GM18498 (cell line): ENCODE measurements at regions not wholly inside any gene's neighbourhood (a gene's known extent, or its start where the extent isn't known, plus 50 kb on each side); places are given as distances from the start of the nearest gene placed in this dataset.
"Not testable (repeated sequence)": the region's sequence is repeated elsewhere in the genome, so short reads cannot be mapped to it uniquely, and the experiment has no call there.

Experiments used
- ATAC-seq: cut with Tn5 transposase; IDR thresholded peaks from one replicate; pipeline ENCODE4 v1.9.1; 2021; ENCODE audit warnings: mild to moderate bottlenecking, moderate library complexity; ENCODE audit not compliant: unreplicated experiment

DNA sequence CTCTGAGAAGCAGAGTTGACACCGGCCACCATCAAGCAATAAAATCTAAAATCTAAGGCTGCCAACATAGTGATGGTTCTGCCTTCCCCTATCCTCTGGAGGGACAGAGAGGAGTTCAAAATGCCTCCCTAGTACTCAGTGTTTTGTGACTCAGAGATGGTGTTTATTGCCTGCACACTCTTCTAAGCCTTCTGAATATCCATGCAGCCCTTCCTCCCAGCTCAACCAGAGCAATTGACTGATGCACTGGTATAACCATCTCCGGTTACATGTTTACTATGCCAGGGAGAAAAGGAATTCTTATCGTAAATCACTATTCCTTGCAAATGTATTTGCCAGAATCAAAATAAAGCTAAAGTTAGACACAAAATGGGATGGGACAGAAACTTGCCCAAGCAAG is 132.9 kb upstream of the RAB4A start:
- ATAC-seq: no peak

DNA sequence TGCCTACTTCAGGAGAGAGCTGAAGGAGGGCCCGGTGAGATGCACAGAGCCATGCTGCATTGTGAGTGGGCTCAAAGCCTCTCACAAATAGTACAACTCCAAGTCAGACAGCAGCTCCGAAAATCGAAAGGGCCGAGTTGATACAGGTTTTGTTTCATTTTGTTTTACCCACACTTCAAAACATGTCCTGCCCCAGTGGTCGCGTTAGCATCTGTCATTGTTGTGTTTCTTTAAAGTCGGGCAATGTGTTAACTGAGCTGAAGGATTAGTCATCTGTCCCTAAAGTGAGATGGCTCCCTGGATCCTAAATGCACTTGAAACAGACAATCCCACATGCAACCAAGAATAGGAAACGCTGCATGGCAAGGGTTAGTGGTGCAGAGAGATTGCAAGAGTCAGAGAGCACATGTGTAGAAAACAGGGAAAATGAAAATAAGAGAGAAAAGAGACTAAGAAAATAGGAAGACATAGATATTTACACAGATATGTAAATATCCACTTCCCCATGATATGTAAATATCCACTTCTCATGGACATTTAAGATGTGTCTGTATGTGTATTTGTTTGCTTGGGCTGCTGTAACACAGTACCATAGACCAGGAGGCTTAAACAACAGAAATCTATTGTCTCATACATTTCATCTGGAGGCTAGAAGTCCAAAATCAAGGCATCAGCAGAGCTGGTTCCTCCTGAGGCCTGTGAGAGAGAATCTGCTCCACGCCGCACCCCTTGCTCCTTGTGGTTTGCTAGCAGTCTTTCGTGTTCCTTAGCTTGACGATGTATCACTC is 131.4 kb upstream of the RAB4A start:
- ATAC-seq: peak; percentile 59

DNA sequence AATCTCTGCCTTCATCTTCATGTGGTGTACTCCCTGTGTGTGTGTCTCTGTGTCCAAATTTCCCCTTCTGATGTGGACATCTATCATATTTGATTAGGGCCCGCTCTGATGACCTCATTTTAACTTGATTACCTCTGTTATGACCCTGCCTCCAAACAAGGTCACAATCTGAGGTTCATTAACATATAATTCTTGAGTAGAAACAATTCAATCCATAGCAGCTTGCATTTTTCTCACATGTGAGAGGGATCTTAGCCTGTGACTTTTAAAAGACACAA is 130.9 kb upstream of the RAB4A start:
- no peak for ATAC-seq

DNA sequence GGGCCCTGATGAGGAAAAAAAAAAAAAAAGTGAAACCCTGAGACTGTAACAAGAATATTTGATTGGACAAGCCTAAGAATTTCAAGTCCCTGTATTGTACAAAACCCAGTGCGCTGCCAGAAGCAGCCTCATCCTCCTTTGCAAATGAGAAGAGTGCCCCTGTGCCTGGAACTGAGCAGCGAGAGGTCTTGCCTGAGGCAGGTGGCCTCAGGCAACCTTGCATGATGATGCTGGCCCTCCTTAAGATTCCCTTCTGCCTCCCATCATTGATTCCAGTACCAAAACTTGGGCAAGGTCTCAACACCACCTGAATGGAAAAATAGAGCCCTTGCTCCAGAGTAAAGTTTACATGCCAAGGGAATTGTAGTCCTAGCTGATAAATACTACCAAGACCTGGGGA is 129.6 kb upstream of the RAB4A start:
- ATAC-seq: no peak

DNA sequence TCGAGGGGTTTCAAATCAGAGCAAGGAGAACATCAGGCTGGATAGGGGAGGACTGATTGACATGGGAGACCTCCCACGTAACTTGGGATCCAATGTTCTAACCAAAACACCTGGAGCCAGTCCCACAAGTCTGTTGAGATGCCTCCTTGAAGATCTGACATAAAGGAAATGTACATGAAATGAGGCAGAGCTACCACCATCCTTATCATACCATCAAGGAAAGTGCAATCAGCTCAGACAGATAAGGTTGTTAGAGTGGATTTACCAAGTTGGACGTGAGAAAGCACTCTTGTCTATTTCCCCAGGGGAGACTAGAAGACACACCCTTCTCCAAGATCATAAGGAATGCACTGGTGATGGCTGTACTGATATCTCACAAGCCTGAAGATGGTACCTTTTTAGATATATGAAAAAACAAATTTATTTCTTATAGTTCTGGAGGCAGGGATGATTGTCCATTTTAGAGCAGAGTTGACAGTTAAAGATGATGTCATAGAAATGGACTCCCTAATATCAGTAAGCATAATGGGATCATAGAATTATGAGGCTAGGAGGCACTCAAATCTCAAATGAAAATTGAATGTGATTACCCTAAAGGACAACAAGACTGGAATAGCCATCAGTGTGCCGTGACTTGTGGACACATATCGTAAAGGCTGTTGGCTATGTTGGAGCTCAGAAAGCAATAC is 129.1 kb upstream of the RAB4A start:
- no peak for ATAC-seq

DNA sequence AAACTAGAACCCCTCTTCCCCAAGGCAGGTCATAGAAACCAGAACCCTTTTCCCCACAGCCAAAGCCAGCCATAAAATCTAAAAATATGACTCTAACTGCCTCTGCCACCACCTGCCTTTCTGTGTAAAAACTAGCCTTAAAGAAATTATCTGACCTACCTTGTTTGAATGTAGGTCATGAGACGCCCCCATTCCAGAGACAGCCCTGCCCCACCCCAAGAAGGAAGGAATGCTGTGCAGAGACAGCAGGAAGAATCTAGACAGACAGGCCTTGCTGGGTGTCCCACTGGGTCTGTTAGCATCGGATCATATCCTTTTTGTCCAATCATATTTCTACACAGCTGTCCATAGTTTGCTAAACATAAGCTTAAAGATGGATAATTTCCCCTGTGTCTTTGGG is 128.4 kb upstream of the RAB4A start:
- no peak for ATAC-seq

DNA sequence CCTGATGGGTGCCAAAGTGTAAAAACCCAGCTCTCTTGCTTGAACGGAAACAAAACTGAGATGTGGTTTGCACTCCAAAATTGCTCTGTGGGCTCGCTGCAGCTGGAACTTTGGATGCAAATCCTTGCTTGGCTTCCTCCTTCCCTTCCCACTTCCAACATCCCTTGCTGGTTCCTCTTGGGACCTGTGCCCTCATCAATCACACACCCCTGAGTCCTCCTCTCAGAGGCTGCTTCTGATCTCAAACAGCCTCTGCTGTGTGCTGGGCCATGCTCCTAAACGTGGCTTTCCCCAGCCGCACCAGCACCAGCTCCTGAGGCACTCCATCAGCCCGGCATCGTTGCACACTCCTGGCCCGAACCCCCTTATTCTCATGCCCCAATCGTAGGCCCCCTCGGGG is 124.3 kb upstream of the RAB4A start:
- ATAC-seq: no peak

DNA sequence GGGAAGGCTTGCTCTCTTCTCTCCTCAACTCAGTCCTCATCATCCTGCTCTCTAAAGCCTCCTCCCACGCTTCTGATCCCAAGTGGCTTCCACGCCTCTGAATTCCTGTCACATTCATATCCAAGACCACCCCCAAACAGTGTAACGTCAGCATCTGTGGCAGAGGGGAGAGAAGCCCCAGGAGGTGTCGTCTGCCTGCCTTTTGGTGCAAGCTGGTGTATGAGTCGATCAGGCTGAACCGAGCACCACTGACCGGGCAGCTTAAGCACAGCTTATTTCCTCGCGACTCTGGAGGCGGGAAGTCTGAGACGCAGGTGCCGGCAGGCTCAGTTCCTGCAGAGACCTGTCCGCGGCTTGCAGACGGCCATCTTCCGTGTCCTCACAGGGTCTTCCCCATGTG is 123.8 kb upstream of the RAB4A start:
- no peak for ATAC-seq

DNA sequence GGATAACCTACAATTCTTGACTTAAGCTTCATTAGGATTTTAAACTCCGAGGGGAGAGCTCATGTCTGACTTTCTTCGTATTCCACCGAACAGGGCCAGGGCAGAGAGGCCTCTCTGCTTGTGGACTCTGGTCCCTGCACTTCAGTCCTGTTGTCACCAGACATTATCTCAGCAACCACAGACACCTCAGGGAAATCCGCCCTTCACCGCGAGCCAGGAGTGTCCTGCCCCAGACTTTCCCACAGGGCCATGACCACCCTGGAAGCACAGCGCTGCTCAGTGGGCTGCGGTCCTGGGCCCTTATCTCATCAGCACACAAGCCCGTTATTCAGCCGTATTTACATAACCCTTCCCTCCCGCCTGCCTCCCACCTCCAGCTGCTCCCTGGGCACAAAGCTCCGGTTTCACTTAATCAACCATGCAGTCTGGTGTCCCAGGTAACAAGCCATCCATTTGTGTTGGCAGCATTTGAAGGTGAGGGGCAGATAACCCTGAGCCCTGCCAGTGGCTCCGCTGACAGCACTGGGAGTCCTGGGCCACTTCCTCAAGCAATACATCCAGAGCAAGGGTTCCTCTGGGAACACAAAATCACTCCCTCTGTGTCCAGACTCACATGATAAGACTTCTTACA is 122.8 kb upstream of the RAB4A start:
- no peak for ATAC-seq

DNA sequence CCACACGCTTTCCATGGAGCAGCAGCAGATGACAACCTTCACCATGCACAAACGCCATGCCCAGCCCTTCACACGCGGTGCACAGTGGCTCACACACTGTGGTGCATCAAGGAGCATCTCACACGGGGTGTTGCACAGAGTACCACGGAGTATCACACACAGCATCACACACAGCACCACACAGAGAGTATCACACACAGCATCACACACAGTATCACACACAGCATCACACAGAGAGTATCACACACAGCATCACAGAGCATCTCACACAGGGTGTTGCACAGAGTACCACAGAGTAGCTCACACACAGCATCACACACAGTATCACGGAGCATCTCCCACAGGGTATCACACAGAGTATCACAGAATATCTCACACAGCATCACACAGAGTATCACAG is 122.2 kb upstream of the RAB4A start:
- ATAC-seq: no peak

DNA sequence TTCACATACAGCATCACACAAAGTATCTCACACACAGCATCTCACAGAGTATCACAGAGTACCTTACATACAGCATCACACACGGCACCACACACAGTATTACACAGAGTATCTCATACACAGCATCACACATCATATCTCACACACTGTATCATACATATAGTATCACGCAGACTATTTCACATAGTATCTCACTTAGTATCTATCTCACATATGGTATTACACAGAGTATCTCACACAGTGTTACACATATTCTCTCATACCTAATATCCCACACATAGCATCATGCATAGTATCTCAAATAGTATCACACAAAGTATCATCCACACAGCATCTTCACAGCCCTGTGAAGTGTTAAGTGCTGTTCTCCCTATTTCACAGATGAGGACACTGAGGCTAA is 121.5 kb upstream of the RAB4A start:
- no peak for ATAC-seq

DNA sequence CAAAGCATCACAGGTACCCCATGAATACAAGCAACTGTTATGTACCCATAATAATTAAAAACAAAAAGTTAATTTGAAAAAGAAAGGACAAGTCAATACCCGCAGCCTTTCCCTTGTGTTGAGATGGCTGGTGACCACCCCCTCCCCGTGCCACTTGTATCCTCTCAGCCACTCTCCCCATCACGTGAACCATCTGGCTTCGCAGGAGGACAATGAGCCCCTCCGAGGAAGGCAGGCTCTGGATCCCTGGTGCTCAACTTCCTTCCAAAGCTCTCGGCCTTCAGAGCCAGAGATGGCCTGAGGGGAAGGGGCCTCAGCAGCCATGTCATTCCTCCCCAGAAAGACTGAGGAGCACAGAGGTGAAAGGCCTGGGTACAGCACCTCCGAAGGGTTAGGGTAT is 120.4 kb upstream of the RAB4A start:
- ATAC-seq: no peak

DNA sequence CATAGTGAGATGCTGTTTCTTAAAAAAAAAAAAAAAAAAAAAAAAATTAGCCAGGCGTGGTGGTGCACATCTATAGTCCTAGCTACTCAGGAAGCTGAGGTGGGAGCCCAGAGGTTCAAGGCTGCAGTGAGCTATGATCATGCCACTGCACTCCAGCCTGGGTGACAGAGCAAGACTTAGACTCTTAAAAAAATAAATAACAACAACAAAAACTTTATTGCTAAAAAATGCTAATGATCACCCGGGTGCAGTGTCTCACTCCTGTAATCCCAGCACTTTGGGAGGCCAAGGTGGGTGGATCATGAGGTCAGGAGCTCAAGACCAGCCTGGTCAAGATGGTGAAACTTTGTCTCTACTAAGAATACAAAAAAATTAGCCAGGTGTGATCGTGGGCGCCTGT is 119.5 kb upstream of the RAB4A start:
- ATAC-seq: not testable (repeated sequence)

DNA sequence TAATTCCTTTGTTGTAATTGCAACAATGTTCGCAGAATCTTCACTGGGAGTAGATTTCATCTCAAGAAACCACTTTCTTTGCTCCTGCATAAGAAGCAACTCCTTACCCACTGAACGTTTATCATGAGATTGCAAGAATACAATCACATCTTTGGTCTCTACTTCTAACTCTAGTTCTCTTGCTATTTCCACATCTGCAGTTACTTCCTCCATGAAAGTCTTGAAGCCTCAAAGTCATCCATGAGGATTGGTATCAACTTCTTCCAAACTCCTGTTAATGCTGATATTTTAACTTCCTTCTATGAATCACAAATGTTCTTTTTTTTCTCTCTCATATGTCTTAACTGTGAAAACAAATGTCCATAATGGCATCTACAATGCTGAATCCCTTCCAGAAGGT is 118.6 kb upstream of the RAB4A start:
- no peak for ATAC-seq

DNA sequence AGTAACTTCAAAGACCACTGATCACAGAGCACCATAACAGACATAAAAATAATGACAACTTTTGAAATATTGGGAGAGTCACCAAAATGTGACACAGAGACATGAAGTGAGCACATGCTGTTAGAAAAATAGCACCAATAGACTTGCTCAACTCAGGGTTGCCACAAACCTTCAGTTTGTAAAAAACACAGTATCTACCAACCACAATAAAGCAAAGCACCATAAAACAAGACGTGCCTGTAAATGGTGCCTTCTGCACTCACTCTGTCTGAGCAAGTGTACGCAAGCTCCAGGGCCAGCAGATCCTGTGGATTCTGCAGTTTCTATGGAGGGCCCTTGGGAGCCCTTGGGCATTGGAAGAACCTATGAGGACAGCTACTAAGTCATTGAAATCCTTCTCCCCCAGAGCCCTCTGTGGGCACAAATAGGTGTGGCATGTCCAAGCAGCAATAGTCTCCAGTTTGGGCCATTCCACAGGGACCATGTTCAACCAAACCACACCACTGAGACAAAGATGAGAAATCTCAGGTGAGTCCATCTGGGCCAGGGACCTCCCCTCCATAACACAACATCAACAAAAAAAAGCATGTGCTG is 116.9 kb upstream of the RAB4A start:
- no peak for ATAC-seq

DNA sequence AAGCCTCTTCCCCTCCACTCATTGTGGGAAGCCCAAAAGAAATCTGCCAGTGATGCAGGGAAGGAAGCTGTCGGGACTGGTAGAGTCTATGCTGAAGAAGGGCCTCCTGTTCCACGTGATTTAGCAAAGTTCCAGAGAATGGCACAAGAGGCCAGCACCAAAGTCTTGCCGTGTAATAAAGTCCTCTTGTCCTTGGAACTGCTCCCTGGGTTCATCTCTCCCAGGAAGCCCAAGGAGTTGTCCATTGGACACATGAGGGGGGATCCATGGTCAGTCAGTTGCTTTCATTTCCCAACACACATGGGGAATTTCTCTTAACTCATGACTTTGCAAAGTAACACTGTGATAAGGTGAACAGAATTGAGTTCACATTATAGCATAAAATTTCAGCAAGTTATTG is 116.1 kb upstream of the RAB4A start:
- no peak for ATAC-seq

DNA sequence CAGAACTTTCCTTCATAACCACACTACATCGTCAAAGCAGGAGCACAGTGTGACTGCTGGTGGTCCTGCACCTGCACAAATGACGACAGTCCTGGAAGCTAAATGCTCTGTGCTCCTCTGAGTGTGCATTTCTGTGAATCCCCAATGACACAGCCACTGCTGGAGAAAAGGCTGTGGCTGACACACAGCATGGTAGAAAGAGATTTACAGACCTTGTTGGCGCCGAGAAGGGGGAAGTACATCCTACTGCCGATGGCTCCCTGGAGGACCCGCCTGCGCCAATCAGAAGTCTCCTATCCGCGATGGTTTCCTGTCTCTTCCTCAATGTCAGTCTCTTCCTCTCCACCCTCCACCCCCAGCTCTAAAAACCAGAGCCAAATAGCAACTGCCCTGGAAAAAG is 115.4 kb upstream of the RAB4A start:
- ATAC-seq: no peak

DNA sequence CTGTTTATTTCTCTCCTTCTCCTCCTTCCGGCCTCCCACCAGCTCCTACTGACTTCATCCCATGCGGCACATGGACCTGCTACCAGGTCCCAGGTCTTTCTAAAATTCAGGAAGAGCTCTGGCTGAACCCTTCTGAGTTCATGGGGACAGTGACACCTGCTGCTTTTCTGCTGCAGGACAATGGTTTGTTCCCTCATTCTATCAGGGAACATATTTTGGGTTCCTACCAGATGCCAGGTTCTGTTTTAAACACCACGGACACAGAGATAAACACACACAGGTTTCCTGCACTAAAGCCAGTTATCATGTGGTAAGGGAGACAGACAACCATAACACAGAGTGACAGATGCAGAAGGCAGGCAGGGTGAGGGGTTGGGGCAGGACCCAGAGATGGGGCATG is 114.0 kb upstream of the RAB4A start:
- ATAC-seq: no peak

DNA sequence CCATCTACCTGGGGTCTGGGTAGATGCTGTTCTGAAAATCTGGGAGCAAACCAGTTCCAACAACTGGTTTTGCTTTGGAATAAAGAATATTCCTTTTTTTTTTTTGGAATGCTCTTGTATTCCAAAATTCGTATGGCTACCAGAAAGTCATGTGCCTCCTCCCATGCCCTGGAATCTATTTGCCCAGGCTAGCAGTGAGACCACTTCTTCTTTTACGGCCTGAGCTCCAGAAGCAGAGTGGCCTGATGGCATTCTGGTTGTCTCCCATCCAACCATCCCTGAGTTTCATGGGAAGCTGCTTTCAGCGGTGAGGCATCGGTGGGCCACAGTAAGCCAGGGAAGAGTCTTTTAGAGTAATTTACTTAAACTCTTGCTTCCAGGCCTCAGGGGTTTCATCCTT is 113.4 kb upstream of the RAB4A start:
- ATAC-seq: no peak

DNA sequence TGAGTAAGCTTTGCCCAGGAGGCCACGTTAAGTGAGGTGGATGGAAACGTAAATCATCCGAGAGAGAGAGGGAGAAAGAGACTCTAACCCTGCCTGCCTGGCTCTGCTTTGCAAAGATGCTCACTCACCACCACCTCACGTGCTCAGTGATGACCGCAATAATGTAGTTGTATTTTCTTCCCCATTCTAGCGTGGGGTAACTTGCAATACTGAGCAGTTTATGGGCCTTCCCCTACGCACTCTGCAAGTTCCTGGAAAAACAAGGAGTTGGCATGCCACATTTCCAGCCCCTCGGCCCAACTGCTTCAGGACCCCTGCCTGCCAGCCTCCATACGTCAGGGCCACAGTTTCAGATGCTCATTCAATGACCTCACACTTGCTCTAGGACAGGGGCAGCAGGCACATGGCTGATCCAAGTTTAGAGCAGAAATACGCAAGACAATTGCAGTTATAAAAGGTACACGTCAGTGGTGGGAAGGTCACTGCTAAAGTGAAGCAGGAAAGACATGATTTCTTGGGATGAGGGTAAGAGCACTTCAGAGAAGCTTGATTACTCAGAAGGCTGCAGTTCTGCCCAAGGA is 112.5 kb upstream of the RAB4A start:
- ATAC-seq: no peak

DNA sequence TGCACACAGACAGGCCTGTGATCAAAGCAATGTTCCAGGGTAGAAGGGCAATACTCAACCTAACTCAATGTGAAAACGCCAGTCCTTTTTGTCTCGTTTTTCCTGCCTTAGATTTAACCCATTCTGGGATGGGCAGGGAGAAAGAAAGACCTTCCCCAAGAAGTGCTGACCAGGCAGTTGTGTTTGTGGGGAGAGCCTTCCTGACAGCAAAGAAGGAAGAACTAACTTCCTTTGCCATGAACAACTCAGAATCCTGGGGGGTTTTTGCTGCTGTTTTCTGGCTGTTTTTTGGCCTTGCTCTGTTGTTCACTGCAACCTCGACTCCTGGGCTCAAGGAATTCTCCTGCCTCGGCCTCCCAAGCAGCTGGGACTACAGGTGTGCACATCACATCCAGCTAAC is 112.0 kb upstream of the RAB4A start:
- no peak for ATAC-seq
